ENCODE measurements at regions not wholly inside any gene's neighbourhood (a gene's known extent, or its start where the extent isn't known, plus 50 kb on each side); places are given as distances from the start of the nearest gene placed in this dataset.

DNA sequence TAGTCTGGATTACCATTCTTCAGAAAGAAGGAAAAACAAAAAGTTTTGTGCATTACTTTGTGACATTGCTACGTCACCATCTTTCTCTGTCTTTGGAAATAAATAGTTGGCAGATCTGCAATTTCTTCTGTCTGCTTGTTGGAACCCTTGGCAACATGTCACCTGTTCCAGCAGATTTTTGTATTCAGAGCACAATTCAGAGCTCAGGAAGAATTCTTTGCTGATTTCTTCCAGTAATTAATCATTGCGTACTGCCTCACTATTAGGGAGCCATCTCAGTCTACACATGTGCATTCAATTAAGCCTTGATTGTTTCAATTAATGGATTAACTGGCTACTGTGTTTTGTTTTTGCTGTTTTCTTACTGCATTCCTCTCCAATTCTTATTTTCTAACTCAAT, 467.2 kb downstream of the CDH8 start:
- TF ChIP-seq, protein P1, sequence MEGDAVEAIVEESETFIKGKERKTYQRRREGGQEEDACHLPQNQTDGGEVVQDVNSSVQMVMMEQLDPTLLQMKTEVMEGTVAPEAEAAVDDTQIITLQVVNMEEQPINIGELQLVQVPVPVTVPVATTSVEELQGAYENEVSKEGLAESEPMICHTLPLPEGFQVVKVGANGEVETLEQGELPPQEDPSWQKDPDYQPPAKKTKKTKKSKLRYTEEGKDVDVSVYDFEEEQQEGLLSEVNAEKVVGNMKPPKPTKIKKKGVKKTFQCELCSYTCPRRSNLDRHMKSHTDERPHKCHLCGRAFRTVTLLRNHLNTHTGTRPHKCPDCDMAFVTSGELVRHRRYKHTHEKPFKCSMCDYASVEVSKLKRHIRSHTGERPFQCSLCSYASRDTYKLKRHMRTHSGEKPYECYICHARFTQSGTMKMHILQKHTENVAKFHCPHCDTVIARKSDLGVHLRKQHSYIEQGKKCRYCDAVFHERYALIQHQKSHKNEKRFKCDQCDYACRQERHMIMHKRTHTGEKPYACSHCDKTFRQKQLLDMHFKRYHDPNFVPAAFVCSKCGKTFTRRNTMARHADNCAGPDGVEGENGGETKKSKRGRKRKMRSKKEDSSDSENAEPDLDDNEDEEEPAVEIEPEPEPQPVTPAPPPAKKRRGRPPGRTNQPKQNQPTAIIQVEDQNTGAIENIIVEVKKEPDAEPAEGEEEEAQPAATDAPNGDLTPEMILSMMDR (IDR thresholded peaks at IDR 0.05) = no peak
- TF ChIP-seq POLR2AphosphoS5 (IDR thresholded peaks at IDR 0.05) (no peak), EP300 (IDR thresholded peaks at IDR 0.05) (no peak)
